Endodermal cell (in vitro differentiated cells): ENCODE measurements at regions not wholly inside any gene's neighbourhood (a gene's known extent, or its start where the extent isn't known, plus 50 kb on each side); places are given as distances from the start of the nearest gene placed in this dataset.

ENCODE experiments used
- DNase-seq: peaks from one replicate; pipeline ENCODE4 v3.0.0-alpha.2; 2017
- H3K27ac ChIP-seq: 2 replicates; pipeline ENCODE4 v1.5.1; 2013; ENCODE audit warnings: mild to moderate bottlenecking, low read depth, low read length, moderate library complexity
- H3K27me3 ChIP-seq: 2 replicates; pipeline ENCODE4 v1.6.1; 2013; ENCODE audit warnings: mild to moderate bottlenecking, low read length, moderate library complexity; ENCODE audit not compliant: insufficient read depth, control insufficient read depth, poor library complexity, severe bottlenecking
- H3K36me3 ChIP-seq: 2 replicates; pipeline ENCODE4 v1.7.0; 2013; ENCODE audit warnings: mild to moderate bottlenecking, low read length, moderate library complexity; ENCODE audit not compliant: control insufficient read depth, insufficient read depth
- H3K4me1 ChIP-seq: one replicate; pipeline ENCODE4 v1.7.0; 2013; ENCODE audit warnings: low read length; ENCODE audit not compliant: control insufficient read depth, insufficient read depth
- H3K4me3 ChIP-seq: 2 replicates; pipeline ENCODE4 v1.5.1; 2013; ENCODE audit warnings: mild to moderate bottlenecking, low read length, moderate library complexity
- H3K9ac ChIP-seq: 2 replicates; pipeline ENCODE4 v1.6.1; 2013; ENCODE audit warnings: mild to moderate bottlenecking, low read length, moderate library complexity; ENCODE audit not compliant: poor library complexity, severe bottlenecking; ENCODE audit errors: extremely low read depth
- H3K9me3 ChIP-seq: 2 replicates; pipeline ENCODE4 v1.6.1; 2013; ENCODE audit warnings: mild to moderate bottlenecking, low read length, moderate library complexity; ENCODE audit not compliant: control insufficient read depth
- H3K27ac Mint-ChIP-seq: 2 replicates; pipeline ENCODE4 v1.8.0; 2020; ENCODE audit warnings: mixed read lengths
- H3K27me3 Mint-ChIP-seq: 2 replicates; pipeline ENCODE4 v1.8.0; 2021; ENCODE audit warnings: mild to moderate bottlenecking, mixed read lengths; ENCODE audit not compliant: insufficient read depth
- H3K36me3 Mint-ChIP-seq: 2 replicates; pipeline ENCODE4 v1.8.0; 2020; ENCODE audit warnings: low read depth, mixed read lengths
- H3K4me1 Mint-ChIP-seq: 2 replicates; pipeline ENCODE4 v1.8.0; 2020; ENCODE audit warnings: mixed read lengths
- H3K4me3 Mint-ChIP-seq: 2 replicates; pipeline ENCODE4 v1.8.0; 2020; ENCODE audit warnings: mild to moderate bottlenecking, moderate library complexity, mixed read lengths
- H3K9me3 Mint-ChIP-seq: 2 replicates; pipeline ENCODE4 v1.8.0; 2020; ENCODE audit warnings: mild to moderate bottlenecking, mixed read lengths
- WGBS, 2 experiments: methylation state at CpG; one replicate each; pipeline versions ENCODE4 v1.1.5 to v1.1.7; 2013; ENCODE audit warnings: missing lambda C conversion rate in 2 of 2, mixed read lengths in 1 of 2; ENCODE audit not compliant: insufficient coverage in 1 of 2, insufficient read length in 1 of 2; 5-methylcytosine and 5-hydroxymethylcytosine counted together
- TF ChIP-seq, protein P1 (sequence below): fragments of 200-600 bp; sonication (generic); conservative IDR thresholded peaks from 2 replicates; pipeline ENCODE4 v1.5.0; 2021; ENCODE audit warnings: antibody characterized with exemption, mild to moderate bottlenecking

DNA sequence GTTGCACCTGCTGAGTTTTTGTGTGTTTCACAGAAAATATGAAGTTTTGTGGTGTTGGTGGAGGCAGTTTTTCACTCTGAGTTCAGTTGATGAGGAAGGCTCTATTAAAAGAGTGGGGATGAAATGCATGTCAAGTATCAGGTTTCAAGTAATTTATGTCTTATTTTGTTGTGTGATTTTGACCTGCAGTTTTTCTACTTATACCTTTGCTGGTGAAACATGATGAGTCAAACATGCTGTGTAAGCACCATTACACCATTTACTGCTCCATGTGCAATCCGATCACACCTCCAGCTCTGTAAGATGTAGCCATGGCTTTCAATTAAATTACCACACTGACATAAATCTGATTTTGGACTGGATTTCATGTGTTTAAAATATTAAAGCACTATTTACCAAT, 174.5 kb upstream of the ZEB2 start:
- TF ChIP-seq, protein P1, sequence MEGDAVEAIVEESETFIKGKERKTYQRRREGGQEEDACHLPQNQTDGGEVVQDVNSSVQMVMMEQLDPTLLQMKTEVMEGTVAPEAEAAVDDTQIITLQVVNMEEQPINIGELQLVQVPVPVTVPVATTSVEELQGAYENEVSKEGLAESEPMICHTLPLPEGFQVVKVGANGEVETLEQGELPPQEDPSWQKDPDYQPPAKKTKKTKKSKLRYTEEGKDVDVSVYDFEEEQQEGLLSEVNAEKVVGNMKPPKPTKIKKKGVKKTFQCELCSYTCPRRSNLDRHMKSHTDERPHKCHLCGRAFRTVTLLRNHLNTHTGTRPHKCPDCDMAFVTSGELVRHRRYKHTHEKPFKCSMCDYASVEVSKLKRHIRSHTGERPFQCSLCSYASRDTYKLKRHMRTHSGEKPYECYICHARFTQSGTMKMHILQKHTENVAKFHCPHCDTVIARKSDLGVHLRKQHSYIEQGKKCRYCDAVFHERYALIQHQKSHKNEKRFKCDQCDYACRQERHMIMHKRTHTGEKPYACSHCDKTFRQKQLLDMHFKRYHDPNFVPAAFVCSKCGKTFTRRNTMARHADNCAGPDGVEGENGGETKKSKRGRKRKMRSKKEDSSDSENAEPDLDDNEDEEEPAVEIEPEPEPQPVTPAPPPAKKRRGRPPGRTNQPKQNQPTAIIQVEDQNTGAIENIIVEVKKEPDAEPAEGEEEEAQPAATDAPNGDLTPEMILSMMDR, result no peak
- H3K27me3 ChIP-seq, result no peaks in the 10 kb centered on the region
- 82% methylated on average over 1 of the region's 1 CpG; no CpG with 5 or more reads in 1 of the 2 experiments for WGBS, 2 experiments
- no peak overlapping the region for H3K9ac ChIP-seq
- no peaks in the 10 kb centered on the region for H3K9me3 Mint-ChIP-seq
- no peaks in the 10 kb centered on the region for H3K4me1 ChIP-seq
- H3K4me3 Mint-ChIP-seq, result no peak overlapping the region
- no peak for DNase-seq
- H3K4me1 Mint-ChIP-seq, result peaks cover 2% of the 10 kb centered on the region
- H3K36me3 Mint-ChIP-seq, result no peaks in the 10 kb centered on the region
- no peaks in the 10 kb centered on the region for H3K9me3 ChIP-seq
- H3K27me3 Mint-ChIP-seq, result no peaks in the 10 kb centered on the region
- H3K36me3 ChIP-seq, result no peaks in the 10 kb centered on the region
- H3K27ac Mint-ChIP-seq, result no peak overlapping the region
- H3K27ac ChIP-seq, result no peak overlapping the region
- H3K4me3 ChIP-seq, result no peak overlapping the region

DNA sequence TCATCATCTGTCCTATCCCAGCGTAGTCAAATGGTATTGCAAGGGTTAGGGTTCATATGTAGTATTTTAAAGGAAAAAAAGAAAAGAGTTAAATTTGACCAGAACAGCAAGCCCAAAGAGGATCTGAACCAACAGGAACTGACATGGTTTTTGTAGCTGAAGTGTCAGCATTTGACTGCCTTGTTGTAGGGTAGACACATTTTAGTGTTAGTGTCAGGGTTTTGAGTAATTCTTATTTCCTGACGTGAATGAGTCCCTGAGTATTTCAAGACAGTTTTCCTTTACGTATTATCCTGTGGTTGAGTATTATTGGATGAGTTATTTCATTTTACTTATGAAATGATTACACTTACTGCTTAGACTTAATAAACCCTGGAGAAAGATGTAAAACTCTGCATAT, 173.3 kb upstream of the ZEB2 start:
- no peak overlapping the region for H3K4me3 ChIP-seq
- H3K4me1 ChIP-seq, result no peaks in the 10 kb centered on the region
- H3K27me3 ChIP-seq, result no peaks in the 10 kb centered on the region
- Mint-ChIP-seq H3K36me3 (no peaks in the 10 kb centered on the region), H3K4me3 (no peak overlapping the region), H3K4me1 (no peaks in the 10 kb centered on the region), H3K27me3 (no peaks in the 10 kb centered on the region), H3K9me3 (no peaks in the 10 kb centered on the region), H3K27ac (no peak overlapping the region)
- H3K9ac ChIP-seq, result no peak overlapping the region
- no peaks in the 10 kb centered on the region for H3K36me3 ChIP-seq
- no peak overlapping the region for H3K27ac ChIP-seq
- H3K9me3 ChIP-seq, result no peaks in the 10 kb centered on the region
- TF ChIP-seq, protein P1, result no peak
- DNase-seq, result no peak
- 93 to 100% methylated on average over 1 to 2 of the region's 3 CpGs for WGBS, 2 experiments

DNA sequence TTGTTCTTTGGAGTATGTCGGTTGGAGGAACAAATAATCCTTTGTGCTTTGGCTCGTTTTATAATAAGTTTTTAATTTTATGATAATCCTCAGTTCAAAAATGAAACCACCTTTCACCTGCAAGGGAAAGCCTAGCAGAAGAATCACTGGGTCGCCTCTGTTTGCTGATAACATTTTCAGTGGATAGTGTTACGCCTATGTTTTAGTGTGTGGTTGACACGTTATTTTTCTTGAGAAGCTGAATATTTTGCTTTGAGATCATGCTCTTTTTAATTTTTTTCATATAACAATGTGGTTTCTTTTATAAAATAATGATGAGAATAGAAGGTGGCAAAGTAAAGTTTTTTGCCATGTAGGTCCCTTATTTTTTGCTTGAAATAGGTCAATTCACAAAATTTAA, 172.7 kb upstream of the ZEB2 start:
- Mint-ChIP-seq H3K4me1 (no peaks in the 10 kb centered on the region), H3K9me3 (no peaks in the 10 kb centered on the region), H3K36me3 (no peaks in the 10 kb centered on the region), H3K27me3 (no peaks in the 10 kb centered on the region), H3K4me3 (no peak overlapping the region), H3K27ac (no peak overlapping the region)
- no peak overlapping the region for H3K9ac ChIP-seq
- 85% methylated on average over 5 of the region's 5 CpGs; no CpG with 5 or more reads in 1 of the 2 experiments for WGBS, 2 experiments
- no peaks in the 10 kb centered on the region for H3K4me1 ChIP-seq
- no peaks in the 10 kb centered on the region for H3K9me3 ChIP-seq
- no peaks in the 10 kb centered on the region for H3K36me3 ChIP-seq
- TF ChIP-seq, protein P1, result no peak
- no peak for DNase-seq
- H3K27me3 ChIP-seq, result no peaks in the 10 kb centered on the region
- no peak overlapping the region for H3K27ac ChIP-seq
- no peak overlapping the region for H3K4me3 ChIP-seq
